Naive thymus-derived CD8-positive, alpha-beta T cell (primary cell): ENCODE measurements at regions not wholly inside any gene's neighbourhood (a gene's known extent, or its start where the extent isn't known, plus 50 kb on each side); places are given as distances from the start of the nearest gene placed in this dataset.
"Not testable (repeated sequence)": the region's sequence is repeated elsewhere in the genome, so short reads cannot be mapped to it uniquely, and the experiment has no call there.

Source experiments
- ATAC-seq, 2 donors: fragments of 150-1000 bp; cut with Tn5 transposase in 1 of 2; sonication (Bioruptor Pico), chemical (Tn5 transposase) in 1 of 2; 1 replicate in 1 of 2; 2 replicates in 1 of 2; pipeline ENCODE4 v1.10.0; 2021; ENCODE audit warnings: mild to moderate bottlenecking in 2 of 2, moderate library complexity in 2 of 2
- POLR2A ChIA-PET: fragments of 350-600 bp; sonication (Branson Sonifier 250); formaldehyde crosslinking; loops from one replicate; lab custom pipeline; 2021; ENCODE audit warnings: antibody characterized with exemption; lab: Charles Lee
- DNase-seq, 10 donors: peaks; one replicate each; pipeline versions ENCODE4 v3.0.0 to v3.0.0-alpha.2; 2020 to 2022
- H3K27ac Mint-ChIP-seq, 10 donors: one replicate each; pipeline ENCODE4 v1.8.0; 2020 to 2022; ENCODE audit warnings: mild to moderate bottlenecking in 10 of 10, mixed read lengths in 10 of 10, moderate library complexity in 4 of 10, inconsistent platforms in 1 of 10
- H3K27me3 Mint-ChIP-seq, 5 donors: one replicate each; pipeline ENCODE4 v1.8.0; 2021 to 2022; ENCODE audit warnings: mixed read lengths in 5 of 5
- H3K36me3 Mint-ChIP-seq, 3 donors: one replicate each; pipeline ENCODE4 v1.8.0; 2020 to 2022; ENCODE audit warnings: mixed read lengths in 3 of 3, mild to moderate bottlenecking in 2 of 3, inconsistent platforms in 1 of 3
- H3K4me1 Mint-ChIP-seq, 4 donors: one replicate each; pipeline ENCODE4 v1.8.0; 2021 to 2022; ENCODE audit warnings: mixed read lengths in 4 of 4
- H3K4me3 Mint-ChIP-seq, 10 donors: one replicate each; pipeline ENCODE4 v1.8.0; 2020 to 2022; ENCODE audit warnings: mild to moderate bottlenecking in 10 of 10, mixed read lengths in 10 of 10, moderate library complexity in 6 of 10, inconsistent platforms in 1 of 10
- H3K9me3 Mint-ChIP-seq, 9 donors: one replicate each; pipeline ENCODE4 v1.8.0; 2020 to 2022; ENCODE audit warnings: mixed read lengths in 9 of 9, mild to moderate bottlenecking in 3 of 9, inconsistent platforms in 1 of 9, moderate library complexity in 1 of 9

- peaks cover 0 to 12% (median 5%) of the 10 kb centered on the region in 9 donors for H3K9me3 Mint-ChIP-seq
- ATAC-seq (no peak), DNase-seq (no peak)
- no peak overlapping the region for H3K27ac Mint-ChIP-seq
- H3K4me1 Mint-ChIP-seq: no peaks in the 10 kb centered on the region
- no peak overlapping the region for H3K4me3 Mint-ChIP-seq
- POLR2A ChIA-PET: no interaction called here
- H3K27me3 Mint-ChIP-seq: no peaks in the 10 kb centered on the region
- H3K36me3 Mint-ChIP-seq: no peaks in the 10 kb centered on the region
These were observed 408.6 kb downstream of the FAM47B start for GRCh38 chrX:35351212-35351611.

GRCh38 chrX:35351795-35352483 is 409.3 kb downstream of the FAM47B start:
- H3K27ac Mint-ChIP-seq: no peak overlapping the region
- no peak for ATAC-seq
- H3K4me3 Mint-ChIP-seq: no peak overlapping the region
- POLR2A ChIA-PET: no interaction called here
- H3K27me3 Mint-ChIP-seq: no peaks in the 10 kb centered on the region
- H3K9me3 Mint-ChIP-seq: peaks cover 0 to 12% (median 6%) of the 10 kb centered on the region in 9 donors
- no peaks in the 10 kb centered on the region for H3K36me3 Mint-ChIP-seq
- H3K4me1 Mint-ChIP-seq: no peaks in the 10 kb centered on the region
- DNase-seq: no peak

GRCh38 chrX:35357656-35358055 is 415.1 kb downstream of the FAM47B start:
- ATAC-seq (no peak), DNase-seq (no peak)
- no peaks in the 10 kb centered on the region for H3K27me3 Mint-ChIP-seq
- POLR2A ChIA-PET: no interaction called here
- no peaks in the 10 kb centered on the region for H3K4me1 Mint-ChIP-seq
- H3K9me3 Mint-ChIP-seq: peaks cover 0 to 20% (median 11%) of the 10 kb centered on the region in 9 donors
- no peak overlapping the region for H3K4me3 Mint-ChIP-seq
- no peaks in the 10 kb centered on the region for H3K36me3 Mint-ChIP-seq
- no peak overlapping the region for H3K27ac Mint-ChIP-seq

GRCh38 chrX:35362866-35363265 is 420.3 kb downstream of the FAM47B start:
- DNase-seq (no peak), ATAC-seq (no peak)
- no peaks in the 10 kb centered on the region for H3K27me3 Mint-ChIP-seq
- POLR2A ChIA-PET: no interaction called here
- H3K36me3 Mint-ChIP-seq: no peaks in the 10 kb centered on the region
- H3K9me3 Mint-ChIP-seq: peaks cover 0 to 7% (median 1%) of the 10 kb centered on the region in 9 donors
- no peak overlapping the region for H3K27ac Mint-ChIP-seq
- no peak overlapping the region for H3K4me3 Mint-ChIP-seq
- no peaks in the 10 kb centered on the region for H3K4me1 Mint-ChIP-seq

- POLR2A ChIA-PET: no interaction called here
- Mint-ChIP-seq H3K9me3 (peaks cover 0 to 4% (median 0%) of the 10 kb centered on the region in 9 donors), H3K27me3 (peaks cover 0 to 2% (median 0%) of the 10 kb centered on the region in 5 donors), H3K4me3 (no peak overlapping the region), H3K36me3 (no peaks in the 10 kb centered on the region), H3K27ac (no peak overlapping the region), H3K4me1 (no peaks in the 10 kb centered on the region)
- no peak for DNase-seq
- no peak for ATAC-seq
These were observed 424.0 kb upstream of the MAGEB16 start for GRCh38 chrX:35374116-35374515.

GRCh38 chrX:35380808-35381700 is 417.1 kb upstream of the MAGEB16 start:
- POLR2A ChIA-PET: no interaction called here

GRCh38 chrX:35381709-35382108 is 416.4 kb upstream of the MAGEB16 start:
- H3K36me3 Mint-ChIP-seq, H3K4me1 Mint-ChIP-seq, DNase-seq, H3K27me3 Mint-ChIP-seq, ATAC-seq, POLR2A ChIA-PET, H3K9me3 Mint-ChIP-seq, H3K4me3 Mint-ChIP-seq, H3K27ac Mint-ChIP-seq: not testable (repeated sequence)

More at GRCh38 chrX:35380808-35381700, 417.1 kb upstream of the MAGEB16 start:
- Mint-ChIP-seq H3K4me3 (no peak overlapping the region), H3K9me3 (peaks cover 0 to 3% (median 0%) of the 10 kb centered on the region in 9 donors), H3K36me3 (no peaks in the 10 kb centered on the region), H3K27ac (no peak overlapping the region), H3K4me1 (no peaks in the 10 kb centered on the region), H3K27me3 (no peaks in the 10 kb centered on the region)
- ATAC-seq (no peak), DNase-seq (no peak)

- H3K4me1 Mint-ChIP-seq: no peaks in the 10 kb centered on the region
- DNase-seq (no peak), ATAC-seq (no peak)
- H3K27ac Mint-ChIP-seq: no peak overlapping the region
- POLR2A ChIA-PET: no interaction called here
- H3K9me3 Mint-ChIP-seq: peaks cover 0 to 2% (median 0%) of the 10 kb centered on the region in 9 donors
- H3K4me3 Mint-ChIP-seq: no peak overlapping the region
- no peaks in the 10 kb centered on the region for H3K36me3 Mint-ChIP-seq
- no peaks in the 10 kb centered on the region for H3K27me3 Mint-ChIP-seq
These were observed 415.2 kb upstream of the MAGEB16 start for GRCh38 chrX:35382966-35383365.

GRCh38 chrX:35392232-35392631 is 405.9 kb upstream of the MAGEB16 start:
- Mint-ChIP-seq H3K36me3 (no peaks in the 10 kb centered on the region), H3K27me3 (no peaks in the 10 kb centered on the region), H3K9me3 (peaks cover 0 to 4% (median 0%) of the 10 kb centered on the region in 9 donors), H3K4me1 (no peaks in the 10 kb centered on the region), H3K27ac (no peak overlapping the region), H3K4me3 (no peak overlapping the region)
- DNase-seq (no peak), ATAC-seq (no peak)
- POLR2A ChIA-PET: no interaction called here

GRCh38 chrX:35406386-35406785 is 391.8 kb upstream of the MAGEB16 start:
- ATAC-seq: no peak
- H3K36me3 Mint-ChIP-seq: no peaks in the 10 kb centered on the region

GRCh38 chrX:35416782-35417181 is 381.4 kb upstream of the MAGEB16 start:
- ATAC-seq (no peak), DNase-seq (no peak)
- POLR2A ChIA-PET: no interaction called here
- H3K4me3 Mint-ChIP-seq: no peak overlapping the region
- H3K9me3 Mint-ChIP-seq: peaks cover 0 to 18% (median 2%) of the 10 kb centered on the region in 9 donors
- no peaks in the 10 kb centered on the region for H3K36me3 Mint-ChIP-seq
- no peaks in the 10 kb centered on the region for H3K27me3 Mint-ChIP-seq
- H3K27ac Mint-ChIP-seq: no peak overlapping the region
- no peaks in the 10 kb centered on the region for H3K4me1 Mint-ChIP-seq

More at GRCh38 chrX:35406386-35406785, 391.8 kb upstream of the MAGEB16 start:
- DNase-seq: no peak
- H3K4me1 Mint-ChIP-seq: no peaks in the 10 kb centered on the region
- peaks cover 0 to 19% (median 0%) of the 10 kb centered on the region in 9 donors for H3K9me3 Mint-ChIP-seq
- no peak overlapping the region for H3K4me3 Mint-ChIP-seq
- H3K27ac Mint-ChIP-seq: no peak overlapping the region
- POLR2A ChIA-PET: no interaction called here
- no peaks in the 10 kb centered on the region for H3K27me3 Mint-ChIP-seq

- peaks cover 0 to 3% (median 0%) of the 10 kb centered on the region in 9 donors for H3K9me3 Mint-ChIP-seq
- no peak for ATAC-seq
- H3K4me1 Mint-ChIP-seq: no peaks in the 10 kb centered on the region
- H3K27ac Mint-ChIP-seq: no peak overlapping the region
- POLR2A ChIA-PET: no interaction called here
- no peak for DNase-seq
- no peaks in the 10 kb centered on the region for H3K36me3 Mint-ChIP-seq
- H3K27me3 Mint-ChIP-seq: no peaks in the 10 kb centered on the region
- H3K4me3 Mint-ChIP-seq: no peak overlapping the region
These were observed 366.1 kb upstream of the MAGEB16 start for GRCh38 chrX:35432056-35432455.

- no peak for ATAC-seq
- H3K4me1 Mint-ChIP-seq: no peaks in the 10 kb centered on the region
- H3K9me3 Mint-ChIP-seq: peaks cover 0 to 4% (median 0%) of the 10 kb centered on the region in 9 donors
- H3K4me3 Mint-ChIP-seq: no peak overlapping the region
- POLR2A ChIA-PET: no interaction called here
- H3K27ac Mint-ChIP-seq: no peak overlapping the region
- no peaks in the 10 kb centered on the region for H3K36me3 Mint-ChIP-seq
- no peak for DNase-seq
- no peaks in the 10 kb centered on the region for H3K27me3 Mint-ChIP-seq
These were observed 359.0 kb upstream of the MAGEB16 start for GRCh38 chrX:35439034-35439660.
